Right lobe of liver (tissue), 4 donors: ENCODE measurements at regions not wholly inside any gene's neighbourhood (a gene's known extent, or its start where the extent isn't known, plus 50 kb on each side); places are given as distances from the start of the nearest gene placed in this dataset.

Experiments used
- CTCF ChIP-seq, 4 donors: fragments of 200-600 bp in 3 of 4; fragments of 450-650 bp in 1 of 4; IDR thresholded peaks; one replicate each; pipeline versions ENCODE4 v1.5.1 to v1.8.0; 2016 to 2022; ENCODE audit warnings: antibody characterized with exemption in 4 of 4, mild to moderate bottlenecking in 2 of 4
- POLR2A ChIP-seq: fragments of 450-650 bp; IDR thresholded peaks from one replicate; pipeline ENCODE4 v1.6.1; 2017; ENCODE audit warnings: antibody characterized with exemption, mild to moderate bottlenecking
- donor health status: DM: no; HTN: no; CAD: no.
- donor health status: DM: no; HTN: no; CAD: no.
- donor health status: DM: no; HTN: yes; CAD: no.

GRCh38 chr2:167784084-167784425 is 463.3 kb downstream of the STK39 start:
- TF ChIP-seq CTCF (IDR thresholded peaks at IDR 0.05) (no peak), POLR2A (no peak)
